ENCODE measurements at regions not wholly inside any gene's neighbourhood (a gene's known extent, or its start where the extent isn't known, plus 50 kb on each side); places are given as distances from the start of the nearest gene placed in this dataset.

GRCh38 chr5:6228257-6229250 is 149.8 kb downstream of the MED10 start:
- no peak for DNase-seq

- DNase-seq: no peak
Observed at GRCh38 chr5:6225121-6225607, 153.2 kb downstream of the MED10 start.

DNA sequence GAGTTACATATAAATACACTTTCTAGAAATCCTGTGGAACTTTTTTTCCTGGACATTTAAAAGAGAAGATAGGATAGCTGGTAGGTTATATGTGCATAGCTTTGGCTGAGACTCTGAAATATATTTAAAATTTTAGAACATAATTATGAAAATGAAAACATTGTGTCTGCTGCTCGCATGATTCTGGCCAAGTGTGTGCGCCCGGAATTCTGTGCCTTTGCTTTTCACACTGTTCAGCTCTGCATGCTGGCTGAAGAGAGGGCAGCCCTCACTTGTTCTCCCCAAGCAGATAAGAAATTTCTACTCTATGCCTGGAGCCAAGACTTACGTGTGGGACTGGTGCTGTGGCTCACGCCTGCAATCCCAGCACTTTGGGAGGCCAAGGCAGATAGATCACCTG is 153.9 kb downstream of the MED10 start:
- DNase-seq: no peak

- no peak for DNase-seq
Observed at GRCh38 chr5:6222899-6223298, 155.4 kb downstream of the MED10 start.

- no peak for DNase-seq
Observed at GRCh38 chr5:6222121-6222520, 156.2 kb downstream of the MED10 start.

DNA sequence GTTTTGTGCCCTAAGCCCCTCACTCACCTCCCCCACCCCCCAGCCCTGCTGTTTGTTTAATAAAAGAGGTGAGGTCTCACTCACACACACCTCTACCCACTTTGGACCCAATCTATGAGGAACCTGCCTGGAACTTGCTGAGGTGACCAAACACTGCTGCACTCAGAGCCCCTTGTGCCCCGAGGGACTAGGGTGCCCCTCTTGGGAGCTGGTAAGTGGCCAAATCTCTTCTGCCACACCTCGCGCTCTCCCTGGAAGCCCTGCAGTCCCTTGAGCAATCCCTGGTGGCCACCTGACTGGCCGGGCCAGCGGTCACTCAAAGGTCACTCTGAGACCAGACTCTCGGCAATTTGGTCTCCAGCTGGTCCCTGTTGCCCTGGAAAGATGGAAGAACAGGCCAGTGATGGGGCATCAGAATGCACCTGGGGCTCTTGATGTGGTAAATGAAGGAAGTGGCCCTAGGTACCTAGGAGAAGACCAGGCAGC is 157.2 kb downstream of the MED10 start:
- DNase-seq: no peak

DNA sequence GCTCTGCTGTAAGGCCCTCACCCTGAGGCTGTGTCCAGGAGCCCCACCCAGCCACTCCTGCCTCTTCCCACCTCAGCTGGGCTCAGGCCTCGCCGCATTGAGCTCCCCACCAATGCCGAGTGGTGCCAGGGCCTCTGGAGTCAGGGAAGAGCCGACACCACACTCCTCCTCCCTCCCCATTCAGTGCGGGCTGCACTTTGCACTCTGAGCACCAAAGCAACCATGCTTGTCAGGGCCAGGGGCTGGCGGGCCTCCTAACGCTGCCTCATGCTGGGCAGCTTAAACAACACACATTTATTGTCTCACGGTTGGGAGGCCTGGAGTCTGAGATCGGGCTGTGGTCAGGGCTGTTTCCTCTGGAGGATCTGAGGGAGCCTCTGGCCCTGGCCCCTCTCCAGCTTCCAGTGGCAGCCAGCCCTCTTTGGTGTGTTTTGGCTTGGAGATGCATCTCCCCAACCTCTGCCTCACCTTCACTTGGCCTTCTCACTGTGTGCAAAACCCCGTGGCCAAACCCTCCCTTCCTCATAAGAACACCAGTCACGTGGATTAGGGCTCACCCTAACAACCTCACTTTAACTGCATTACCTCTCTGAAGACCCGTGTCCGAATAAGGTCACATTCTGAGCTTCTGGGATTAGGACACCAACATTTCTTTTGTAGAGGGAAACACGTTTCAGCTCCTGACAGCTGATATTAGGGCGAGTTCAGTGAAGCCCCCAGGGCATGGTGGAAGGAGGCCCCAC is 157.8 kb downstream of the MED10 start:
- DNase-seq: no peak

GRCh38 chr5:6218517-6218916 is 159.8 kb downstream of the MED10 start:
- DNase-seq: no peak

- no peak for DNase-seq
Observed at GRCh38 chr5:6218116-6218515, 160.2 kb downstream of the MED10 start.

- DNase-seq: no peak
Observed at GRCh38 chr5:6216471-6217075, 161.8 kb downstream of the MED10 start.

DNA sequence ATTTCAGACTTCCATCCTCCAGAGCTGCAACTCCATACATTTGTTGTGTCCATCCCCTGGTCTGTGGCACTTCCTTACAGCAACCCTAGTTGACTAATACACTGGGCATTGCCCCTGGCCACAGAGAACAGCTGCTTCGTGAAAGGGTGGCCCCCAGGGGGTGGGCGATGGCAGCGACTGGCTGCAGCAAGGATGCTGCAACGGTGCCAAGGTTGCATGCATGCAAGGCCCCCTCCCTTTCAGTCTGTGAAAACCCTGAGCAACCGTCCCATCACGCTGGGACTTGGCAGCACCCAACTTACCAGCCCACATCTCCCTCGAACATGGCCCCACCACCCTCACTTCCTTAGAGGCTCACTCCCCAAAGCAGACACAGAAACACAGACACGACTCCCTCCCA is 162.5 kb downstream of the MED10 start:
- DNase-seq: no peak

GRCh38 chr5:6212244-6212643 is 166.1 kb downstream of the MED10 start:
- no peak for DNase-seq

GRCh38 chr5:6206501-6206900 is 171.8 kb downstream of the MED10 start:
- DNase-seq: no peak

GRCh38 chr5:6202968-6203365 is 175.4 kb downstream of the MED10 start:
- DNase-seq: no peak

DNA sequence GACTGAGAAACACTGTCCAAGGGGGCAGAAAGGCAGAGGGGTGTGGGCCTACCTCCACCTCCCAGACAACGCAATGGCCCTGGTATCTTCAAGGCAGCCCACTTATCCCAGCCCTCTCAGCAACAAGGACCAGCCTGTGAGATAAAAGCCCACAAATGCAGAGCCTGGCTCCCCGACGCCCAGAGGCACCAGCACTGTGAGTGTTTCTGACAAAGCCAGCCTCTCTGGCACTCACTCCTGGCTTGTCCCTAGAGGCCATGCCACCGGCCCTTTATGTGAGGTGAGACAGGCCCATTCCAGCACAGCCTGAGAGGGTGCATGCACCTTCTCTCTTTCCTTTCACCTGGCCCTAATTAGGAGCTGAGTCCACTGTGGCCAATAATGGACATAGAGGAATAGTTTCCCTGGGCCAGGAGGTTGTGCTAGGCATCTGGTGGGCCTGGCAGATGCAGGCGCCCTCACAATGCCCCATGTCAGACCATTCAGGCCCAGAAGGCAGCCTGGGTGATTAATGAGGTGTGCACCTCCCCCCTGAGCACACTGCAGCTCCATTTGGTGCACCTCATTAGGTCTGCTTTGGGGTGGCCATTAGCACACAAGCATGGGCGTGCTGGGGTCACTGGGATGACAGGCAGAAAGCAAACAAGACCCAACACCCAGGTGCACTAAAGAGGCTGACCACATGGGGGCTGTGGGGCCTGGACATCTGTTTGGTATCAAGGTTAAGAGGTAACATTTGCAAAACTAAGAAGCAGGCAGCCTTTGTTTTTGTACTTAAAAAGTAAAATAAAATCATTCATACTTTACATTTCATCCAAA is 176.0 kb downstream of the MED10 start:
- DNase-seq: no peak

GRCh38 chr5:6201631-6202030 is 176.7 kb downstream of the MED10 start:
- DNase-seq: no peak

- no peak for DNase-seq
Observed at GRCh38 chr5:6198531-6198930, 179.8 kb downstream of the MED10 start.

- no peak for DNase-seq
Observed at GRCh38 chr5:6197427-6197826, 180.9 kb downstream of the MED10 start.

- no peak for DNase-seq
Observed at GRCh38 chr5:6195711-6196358, 182.5 kb downstream of the MED10 start.

- no peak for DNase-seq
Observed at GRCh38 chr5:6194906-6195612, 183.3 kb downstream of the MED10 start.

GRCh38 chr5:6194261-6194875 is 184.0 kb downstream of the MED10 start:
- DNase-seq: no peak
